ENCODE measurements at regions not wholly inside any gene's neighbourhood (a gene's known extent, or its start where the extent isn't known, plus 50 kb on each side); places are given as distances from the start of the nearest gene placed in this dataset.

- DNase-seq = peak in 1 of 2 donors; percentile 43
These were observed 219.6 kb upstream of the RORB start for GRCh38 chr9:74277532-74277931.

DNA sequence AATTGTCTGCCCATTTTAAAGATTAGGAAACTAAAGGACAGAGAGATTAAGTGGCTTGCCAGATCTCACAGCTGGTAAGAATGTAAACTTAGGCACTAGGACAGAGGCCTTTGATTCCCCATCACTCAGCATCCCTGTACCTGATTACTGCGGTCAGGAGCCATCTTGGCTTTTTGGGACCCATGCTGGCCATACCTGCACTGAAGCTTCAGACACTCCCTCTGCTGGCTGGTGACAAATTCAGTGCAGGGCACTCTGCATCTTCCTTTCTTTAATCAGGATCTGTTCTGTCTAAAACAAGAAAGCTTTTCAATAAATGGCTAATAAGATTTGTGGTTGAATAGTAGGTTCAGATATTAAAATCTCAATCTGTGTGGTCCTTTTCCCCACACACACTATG is 215.5 kb upstream of the RORB start:
- DNase-seq = peak in 1 of 2 donors; percentile 8

DNA sequence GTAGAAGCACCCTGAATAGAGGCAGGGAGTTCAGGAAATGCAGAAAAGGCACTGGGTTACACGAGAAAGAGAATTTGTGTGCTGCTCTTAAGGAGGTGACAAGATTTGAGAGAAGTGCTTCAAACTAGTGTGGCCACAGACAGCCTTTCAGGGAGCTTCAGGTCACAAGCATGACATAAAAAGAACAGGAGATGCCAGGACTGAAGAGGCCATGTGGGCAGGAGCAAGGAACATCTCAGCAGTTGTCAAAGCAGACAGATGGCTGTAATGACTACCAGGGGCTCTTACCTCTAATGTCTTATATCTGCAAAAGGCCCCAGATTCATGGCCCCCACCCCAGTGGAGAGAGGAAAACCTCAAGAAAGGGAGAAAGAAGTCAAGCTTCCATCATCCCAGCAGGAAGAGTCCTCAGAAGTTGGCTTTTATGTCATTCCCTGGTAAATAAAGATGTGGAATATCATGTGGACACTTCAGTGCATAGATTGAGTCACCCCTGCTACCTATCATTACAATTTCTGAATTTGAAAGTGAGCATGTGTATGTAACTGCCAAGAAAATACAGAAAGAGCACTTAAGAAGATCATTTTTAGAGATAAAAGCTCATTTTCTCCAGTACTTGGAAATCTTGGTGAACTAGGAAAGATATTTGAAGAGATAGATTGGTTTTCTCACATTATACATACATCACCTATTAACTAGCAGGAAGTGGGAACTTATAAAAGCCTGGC is 214.4 kb upstream of the RORB start:
- no peak for DNase-seq

DNA sequence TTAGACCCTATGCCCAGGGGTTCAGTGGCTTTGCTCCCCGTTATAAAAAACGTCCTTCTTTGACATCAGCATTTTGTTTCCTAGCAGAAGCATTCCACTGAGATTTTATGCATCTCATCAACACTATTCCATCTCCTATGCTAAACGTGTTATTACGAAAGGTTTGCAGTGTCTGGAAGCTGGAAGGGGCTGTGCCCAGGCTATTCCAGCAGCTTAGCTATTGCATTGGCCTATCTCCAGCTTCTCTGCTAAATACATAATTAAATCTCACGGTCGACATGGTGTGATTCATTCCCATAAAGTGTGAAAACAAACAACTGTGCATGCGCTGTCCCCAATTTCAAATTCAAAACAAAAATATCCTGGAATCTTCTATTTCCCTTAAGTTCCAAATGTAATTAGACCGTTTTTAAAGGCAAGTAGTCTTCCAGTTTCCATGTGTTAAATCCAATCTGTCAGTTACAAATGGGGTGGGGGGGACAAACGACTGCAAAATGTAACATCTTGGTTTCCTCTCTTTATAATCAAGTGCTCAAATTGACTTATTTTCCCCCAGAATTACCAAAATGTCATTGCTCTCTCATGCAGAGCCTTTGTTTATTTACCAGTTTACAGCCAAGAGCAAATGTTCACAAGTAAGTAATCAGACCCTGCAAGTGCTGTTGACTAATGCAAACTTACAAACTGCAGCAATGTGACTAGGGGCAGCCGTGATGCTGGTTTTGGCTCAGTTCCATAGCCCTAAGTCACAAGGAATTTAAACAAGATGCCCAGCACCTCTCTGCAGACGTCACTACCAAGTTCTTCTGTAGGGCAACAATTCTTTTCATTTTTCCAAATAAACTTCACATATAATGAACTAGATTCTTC is 212.3 kb upstream of the RORB start:
- DNase-seq = no peak

GRCh38 chr9:74293479-74293878 is 203.7 kb upstream of the RORB start:
- no peak for DNase-seq

DNA sequence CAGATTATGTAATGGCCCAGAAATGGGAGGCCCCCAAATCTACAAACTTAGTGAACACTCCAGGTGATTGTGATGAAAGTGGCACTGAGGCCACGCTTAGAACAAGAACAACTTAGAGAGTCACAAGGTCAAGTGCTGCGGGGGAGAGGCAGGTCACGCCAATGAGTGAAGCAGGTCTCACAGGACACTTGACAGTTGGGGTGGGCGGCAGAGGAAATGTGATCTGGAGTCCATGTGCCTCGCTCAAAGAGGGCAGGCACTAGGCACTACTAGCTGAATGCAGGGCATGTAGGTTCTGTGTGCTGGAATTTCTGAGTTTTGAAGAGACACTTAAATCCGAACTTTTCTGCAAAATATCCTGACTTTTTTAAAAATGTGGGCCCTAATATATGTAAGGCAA is 193.2 kb upstream of the RORB start:
- DNase-seq = no peak

DNA sequence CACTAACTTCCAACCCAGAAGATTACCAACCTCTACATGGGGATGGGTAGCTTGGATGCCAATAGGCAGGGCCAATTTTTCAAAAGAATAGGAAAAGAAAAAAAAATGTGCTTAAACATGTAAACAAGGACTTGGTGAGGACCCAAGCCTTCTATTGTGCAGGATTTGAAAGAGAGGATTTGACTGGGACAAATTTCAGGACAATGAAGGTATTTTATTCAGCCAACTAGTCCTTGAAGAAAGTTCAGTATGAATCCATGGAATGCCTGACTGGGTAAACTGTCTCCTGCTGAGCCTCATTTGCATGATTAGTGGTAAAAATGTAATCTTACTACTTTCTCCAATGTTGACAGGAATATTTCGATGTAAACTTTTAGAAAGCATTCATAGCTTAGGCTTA is 192.5 kb upstream of the RORB start:
- no peak for DNase-seq

DNA sequence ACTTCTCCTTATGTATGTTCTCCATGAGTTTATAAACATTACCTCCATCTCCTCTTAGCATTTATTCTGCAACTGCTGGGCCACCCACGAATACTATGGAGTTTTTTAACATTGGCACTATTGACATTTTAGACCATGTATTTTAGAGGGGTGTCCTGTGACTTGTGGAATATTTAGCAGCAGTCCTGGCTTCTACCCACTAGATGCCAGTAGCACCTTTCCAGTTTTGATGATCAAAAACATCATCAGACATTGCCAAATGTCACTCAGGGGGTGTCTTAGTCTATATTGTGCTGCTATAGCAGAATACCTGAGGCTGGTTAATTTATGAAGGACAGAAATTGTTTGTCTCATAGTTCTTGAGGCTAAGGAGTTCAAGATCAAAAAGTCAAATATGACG is 187.5 kb upstream of the RORB start:
- no peak for DNase-seq

DNA sequence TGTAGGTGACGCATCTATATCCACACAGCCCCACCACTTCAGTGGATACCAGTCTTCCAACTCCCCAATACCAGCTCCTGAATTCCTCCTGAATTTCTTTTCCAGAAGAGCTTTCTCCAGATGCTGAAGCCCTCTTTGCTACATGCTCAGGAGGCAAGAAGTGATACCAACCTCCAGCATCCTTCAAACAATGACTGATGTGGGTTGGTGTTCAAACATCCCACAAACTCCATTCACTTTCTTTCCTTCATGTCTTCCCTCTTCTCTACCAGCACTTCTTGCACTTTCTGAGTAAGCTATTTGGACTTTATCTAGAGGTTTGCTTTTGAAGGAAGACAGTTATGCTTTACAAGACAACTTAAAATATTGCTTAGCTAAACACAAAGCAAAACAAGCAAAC is 179.9 kb upstream of the RORB start:
- DNase-seq = no peak

DNA sequence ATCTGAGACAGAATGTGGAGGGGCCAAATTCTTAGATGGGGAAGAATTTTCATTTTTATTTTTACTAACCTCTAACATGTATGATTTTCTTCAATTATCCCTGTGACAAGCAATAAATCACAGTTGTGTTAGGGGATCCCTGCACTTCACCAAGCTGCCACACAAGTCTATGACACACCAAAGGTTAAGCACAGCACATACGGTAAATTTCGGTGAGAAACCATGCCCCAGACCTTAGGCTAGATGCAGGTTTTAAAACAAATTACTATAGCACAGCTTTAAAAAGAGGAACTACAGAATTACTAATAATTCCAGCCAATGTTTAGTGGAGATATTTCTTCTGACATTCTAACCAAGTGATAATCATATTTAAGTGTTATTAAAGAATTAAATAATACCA is 175.7 kb upstream of the RORB start:
- no peak for DNase-seq

GRCh38 chr9:74322661-74323314 is 174.3 kb upstream of the RORB start:
- peak in 1 of 2 donors; percentile 8 for DNase-seq

- no peak for DNase-seq
These were observed 166.5 kb upstream of the RORB start for GRCh38 chr9:74330487-74331214.

- DNase-seq = no peak
These were observed 165.5 kb upstream of the RORB start for GRCh38 chr9:74331607-74332006.

DNA sequence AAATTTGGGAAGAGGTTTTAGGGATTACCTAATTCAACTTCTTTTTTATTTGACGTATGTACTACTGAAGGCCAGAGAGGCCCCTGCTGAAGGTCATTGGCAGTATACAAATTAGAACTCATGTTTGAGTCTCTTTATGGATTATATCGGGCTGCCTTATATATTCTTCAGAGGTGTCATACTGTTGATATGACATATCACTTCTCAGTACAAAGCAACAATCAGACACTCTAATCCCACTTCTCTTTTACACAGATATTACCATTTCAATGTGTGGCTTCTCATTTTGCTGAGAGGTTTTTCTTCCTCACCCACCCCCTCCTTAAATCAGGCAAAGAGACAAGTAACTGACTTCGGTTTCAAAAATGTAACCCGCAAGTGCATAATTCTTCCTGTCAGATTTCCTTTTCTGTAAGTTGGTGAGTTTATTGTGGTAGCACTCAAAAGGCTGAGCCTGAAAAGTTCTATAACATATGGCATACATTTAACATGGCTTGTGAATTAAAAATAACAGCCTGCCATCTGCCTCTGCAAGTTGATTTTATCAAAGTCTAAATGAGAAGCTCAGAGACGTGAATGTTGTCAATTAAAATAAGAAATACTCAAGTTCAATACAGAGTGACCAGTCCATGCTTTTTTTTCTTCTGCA is 163.6 kb upstream of the RORB start:
- peak in 1 of 2 donors; percentile 1 for DNase-seq

- DNase-seq = no peak
These were observed 162.9 kb upstream of the RORB start for GRCh38 chr9:74334271-74334670.

- DNase-seq = no peak
These were observed 161.0 kb upstream of the RORB start for GRCh38 chr9:74336161-74336560.

DNA sequence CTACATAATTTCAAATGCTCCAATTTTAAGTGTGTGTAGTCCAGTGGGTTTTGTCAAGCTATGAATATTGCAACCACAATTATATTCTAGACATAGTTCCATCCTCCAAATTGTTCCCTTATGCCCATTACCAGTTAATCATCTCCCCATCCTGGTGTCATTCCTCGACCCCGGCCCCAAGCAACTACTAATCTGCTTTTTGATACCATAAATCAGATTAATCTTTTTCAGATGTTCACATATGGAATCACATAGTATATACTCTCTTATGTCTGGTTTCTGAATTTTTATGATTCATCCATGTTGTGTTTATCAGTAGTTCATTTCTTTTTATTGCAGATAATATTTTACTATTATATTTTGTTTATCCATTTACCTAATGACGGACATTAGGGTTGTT is 148.4 kb upstream of the RORB start:
- no peak for DNase-seq

DNA sequence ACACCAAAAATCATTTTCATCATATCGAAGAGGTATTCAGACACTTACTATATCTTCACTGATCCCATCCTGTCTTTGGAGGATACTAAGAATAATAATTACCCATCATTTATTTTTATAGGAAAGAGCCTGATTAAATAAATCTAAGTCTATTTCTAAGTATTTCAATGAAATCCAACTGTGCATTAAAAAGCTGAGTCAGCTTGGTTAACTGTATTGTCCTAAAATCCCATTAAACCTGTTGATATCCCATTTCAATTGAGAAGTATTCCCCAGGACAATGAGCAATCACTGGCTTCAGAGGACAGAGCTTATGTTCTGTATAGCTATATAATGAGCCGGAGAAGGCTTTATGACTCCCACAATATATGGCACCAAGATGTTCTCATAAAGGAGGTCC is 142.0 kb upstream of the RORB start:
- no peak for DNase-seq

- no peak for DNase-seq
These were observed 139.6 kb upstream of the RORB start for GRCh38 chr9:74357577-74357976.

GRCh38 chr9:74358959-74359358 is 138.2 kb upstream of the RORB start:
- DNase-seq = no peak

- no peak for DNase-seq
These were observed 135.6 kb upstream of the RORB start for GRCh38 chr9:74361508-74361907.

DNA sequence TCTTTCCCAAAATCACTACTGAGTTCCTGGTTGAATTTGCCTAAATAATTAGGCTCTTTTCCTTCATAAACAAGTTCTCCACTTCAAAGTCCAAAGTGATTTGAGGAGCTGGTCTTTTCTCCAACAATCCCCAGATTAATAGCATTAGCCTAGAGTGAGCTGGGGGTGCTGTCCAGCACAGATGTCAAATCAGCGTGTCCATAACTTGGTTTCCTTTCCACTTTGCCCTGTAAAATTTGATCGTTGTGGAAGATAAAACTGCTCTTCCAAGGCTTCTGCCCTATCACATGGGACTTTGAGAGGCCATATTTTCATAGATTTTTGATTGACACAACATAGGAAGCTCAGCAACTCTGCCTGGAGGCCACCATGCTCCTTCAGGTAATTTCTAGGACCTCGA is 134.7 kb upstream of the RORB start:
- DNase-seq = no peak

GRCh38 chr9:74366111-74366510 is 131.0 kb upstream of the RORB start:
- DNase-seq = no peak

Data from CD4-positive, alpha-beta T cell treated with Interferon alpha-2 for 1 hour (primary cell).